ENCODE measurements at regions not wholly inside any gene's neighbourhood (a gene's known extent, or its start where the extent isn't known, plus 50 kb on each side); places are given as distances from the start of the nearest gene placed in this dataset.

DNA sequence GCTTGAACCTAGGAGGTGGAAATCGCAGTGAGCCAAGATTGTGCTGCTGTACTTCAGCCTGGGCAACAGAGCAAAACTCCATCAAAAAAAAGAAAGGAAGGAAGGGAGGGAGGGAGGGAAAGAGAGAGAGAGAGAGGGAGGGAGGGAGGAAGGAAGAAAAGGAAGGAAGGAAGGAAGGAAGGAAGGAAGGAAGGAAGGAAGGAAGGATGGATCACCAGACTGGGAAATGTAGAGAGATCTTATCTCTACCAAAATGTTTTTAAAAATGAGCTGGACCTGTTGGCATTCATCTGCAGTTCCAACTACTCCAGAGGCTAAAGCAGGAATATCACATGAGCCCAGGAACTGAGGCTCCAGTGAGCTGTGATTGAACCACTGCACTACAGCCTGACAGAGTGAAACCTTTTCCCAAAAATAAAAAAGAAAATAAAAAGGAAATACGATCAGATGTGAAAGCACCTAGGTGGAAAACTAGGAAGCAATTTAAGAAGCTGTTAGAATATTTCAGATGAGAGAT is 239.4 kb downstream of the CDH7 start:
- TF ChIP-seq, protein P1, sequence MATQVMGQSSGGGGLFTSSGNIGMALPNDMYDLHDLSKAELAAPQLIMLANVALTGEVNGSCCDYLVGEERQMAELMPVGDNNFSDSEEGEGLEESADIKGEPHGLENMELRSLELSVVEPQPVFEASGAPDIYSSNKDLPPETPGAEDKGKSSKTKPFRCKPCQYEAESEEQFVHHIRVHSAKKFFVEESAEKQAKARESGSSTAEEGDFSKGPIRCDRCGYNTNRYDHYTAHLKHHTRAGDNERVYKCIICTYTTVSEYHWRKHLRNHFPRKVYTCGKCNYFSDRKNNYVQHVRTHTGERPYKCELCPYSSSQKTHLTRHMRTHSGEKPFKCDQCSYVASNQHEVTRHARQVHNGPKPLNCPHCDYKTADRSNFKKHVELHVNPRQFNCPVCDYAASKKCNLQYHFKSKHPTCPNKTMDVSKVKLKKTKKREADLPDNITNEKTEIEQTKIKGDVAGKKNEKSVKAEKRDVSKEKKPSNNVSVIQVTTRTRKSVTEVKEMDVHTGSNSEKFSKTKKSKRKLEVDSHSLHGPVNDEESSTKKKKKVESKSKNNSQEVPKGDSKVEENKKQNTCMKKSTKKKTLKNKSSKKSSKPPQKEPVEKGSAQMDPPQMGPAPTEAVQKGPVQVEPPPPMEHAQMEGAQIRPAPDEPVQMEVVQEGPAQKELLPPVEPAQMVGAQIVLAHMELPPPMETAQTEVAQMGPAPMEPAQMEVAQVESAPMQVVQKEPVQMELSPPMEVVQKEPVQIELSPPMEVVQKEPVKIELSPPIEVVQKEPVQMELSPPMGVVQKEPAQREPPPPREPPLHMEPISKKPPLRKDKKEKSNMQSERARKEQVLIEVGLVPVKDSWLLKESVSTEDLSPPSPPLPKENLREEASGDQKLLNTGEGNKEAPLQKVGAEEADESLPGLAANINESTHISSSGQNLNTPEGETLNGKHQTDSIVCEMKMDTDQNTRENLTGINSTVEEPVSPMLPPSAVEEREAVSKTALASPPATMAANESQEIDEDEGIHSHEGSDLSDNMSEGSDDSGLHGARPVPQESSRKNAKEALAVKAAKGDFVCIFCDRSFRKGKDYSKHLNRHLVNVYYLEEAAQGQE (IDR thresholded peaks at IDR 0.05; ENCODE audit: low read depth): no peak
- TF ChIP-seq TAF1 (IDR thresholded peaks at IDR 0.05; ENCODE audit: low read depth): no peak
- no peak for TF ChIP-seq CEBPB (IDR thresholded peaks at IDR 0.05)
- no peak for TF ChIP-seq EP300 (IDR thresholded peaks at IDR 0.05; ENCODE audit: borderline replicate concordance)
- no peak for TF ChIP-seq RAD21 (IDR thresholded peaks at IDR 0.05; ENCODE audit: low read depth)
- TF ChIP-seq YY1 (IDR thresholded peaks at IDR 0.05; ENCODE audit: low read depth): no peak
- TF ChIP-seq, protein P2, sequence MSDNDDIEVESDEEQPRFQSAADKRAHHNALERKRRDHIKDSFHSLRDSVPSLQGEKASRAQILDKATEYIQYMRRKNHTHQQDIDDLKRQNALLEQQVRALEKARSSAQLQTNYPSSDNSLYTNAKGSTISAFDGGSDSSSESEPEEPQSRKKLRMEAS (IDR thresholded peaks at IDR 0.05): no peak
- no peak for TF ChIP-seq FOXM1 (IDR thresholded peaks at IDR 0.05; ENCODE audit: borderline replicate concordance, low read depth)
- TF ChIP-seq CREB1 (IDR thresholded peaks at IDR 0.05; ENCODE audit: low read depth): no peak
- no peak for TF ChIP-seq EGR1 (IDR thresholded peaks at IDR 0.05)
